DOHH2 (cell line): ENCODE measurements at regions not wholly inside any gene's neighbourhood (a gene's known extent, or its start where the extent isn't known, plus 50 kb on each side); places are given as distances from the start of the nearest gene placed in this dataset.

Experiments
- H3F3A ChIP-seq: fragments of 200-600 bp; sonication (generic), shearing (Covaris generic); 2 replicates; pipeline ENCODE4 v1.6.0; 2016; ENCODE audit warnings: antibody characterized with exemption, mild to moderate bottlenecking; ENCODE audit not compliant: control insufficient read depth, insufficient read depth
- H3K27ac ChIP-seq: fragments of 200-600 bp; sonication (generic); 2 replicates; pipeline ENCODE4 v1.5.1; 2014; ENCODE audit warnings: low read depth, mild to moderate bottlenecking, low read length, moderate library complexity
- H3K27me3 ChIP-seq: fragments of 200-600 bp; sonication (generic); 2 replicates; pipeline ENCODE4 v1.6.1; 2014; ENCODE audit warnings: mild to moderate bottlenecking, low read length, mixed read lengths; ENCODE audit not compliant: control insufficient read depth
- H3K36me3 ChIP-seq: fragments of 200-600 bp; sonication (generic); 2 replicates; pipeline ENCODE4 v1.6.1; 2014; ENCODE audit warnings: mild to moderate bottlenecking, low read length, moderate library complexity, mixed read lengths; ENCODE audit not compliant: control insufficient read depth
- H3K4me1 ChIP-seq: fragments of 200-600 bp; sonication (generic); 2 replicates; pipeline ENCODE4 v1.6.1; 2014; ENCODE audit warnings: mild to moderate bottlenecking, low read length, mixed read lengths; ENCODE audit not compliant: control insufficient read depth
- H3K4me2 ChIP-seq: fragments of 200-600 bp; sonication (generic); 2 replicates; pipeline ENCODE4 v1.6.0; 2014; ENCODE audit warnings: mild to moderate bottlenecking, low read length, moderate library complexity
- H3K4me3 ChIP-seq: fragments of 200-600 bp; sonication (generic); 2 replicates; pipeline ENCODE4 v1.5.1; 2014; ENCODE audit warnings: mild to moderate bottlenecking, low read length, mixed read lengths
- H3K79me2 ChIP-seq: fragments of 200-600 bp; sonication (generic); 2 replicates; pipeline ENCODE4 v1.6.1; 2014; ENCODE audit warnings: mild to moderate bottlenecking, low read length, mixed read lengths; ENCODE audit not compliant: control insufficient read depth
- H3K9me2 ChIP-seq: fragments of 200-600 bp; sonication (generic); replicated peaks from 2 replicates; pipeline ENCODE4 v1.6.1; 2014; ENCODE audit warnings: mild to moderate bottlenecking, low read length, mixed read lengths; ENCODE audit not compliant: control insufficient read depth
- H3K9me3 ChIP-seq: fragments of 200-600 bp; sonication (generic); 2 replicates; pipeline ENCODE4 v1.6.1; 2014; ENCODE audit warnings: antibody characterized with exemption, low read length, mixed read lengths; ENCODE audit not compliant: control insufficient read depth, insufficient read depth
- H4K20me1 ChIP-seq: fragments of 200-600 bp; sonication (generic); 2 replicates; pipeline ENCODE4 v1.6.0; 2014; ENCODE audit warnings: low read depth, mild to moderate bottlenecking, antibody characterized with exemption, low read length, moderate library complexity; ENCODE audit not compliant: control insufficient read depth, insufficient read depth
- CTCF ChIP-seq: fragments of 200-600 bp; sonication (generic); IDR thresholded peaks from one replicate; pipeline ENCODE4 v1.5.1; 2014; ENCODE audit warnings: antibody characterized with exemption, mild to moderate bottlenecking, low read depth, low read length; ENCODE audit not compliant: poor library complexity, severe bottlenecking
- EZH2phosphoT487 ChIP-seq: fragments of 200-600 bp; sonication (generic); IDR thresholded peaks from 2 replicates; pipeline ENCODE4 v1.6.1; 2017; ENCODE audit warnings: borderline replicate concordance, mild to moderate bottlenecking, antibody characterized with exemption, low read length, moderate library complexity, mixed read lengths

GRCh38 chr19:5229778-5230335 lies 110.8 kb downstream of the PTPRS start:
- Histone ChIP-seq H3F3A (no peaks in the 10 kb centered on the region), H3K27ac (no peak overlapping the region), H3K36me3 (no peaks in the 10 kb centered on the region), H3K4me1 (no peaks in the 10 kb centered on the region), H3K4me3 (no peak overlapping the region), H3K9me2 (no peaks in the 10 kb centered on the region), H4K20me1 (no peaks in the 10 kb centered on the region), H3K4me2 (no peak overlapping the region), H3K79me2 (no peaks in the 10 kb centered on the region), H3K9me3 (no peaks in the 10 kb centered on the region), H3K27me3 (no peaks in the 10 kb centered on the region)
- no peak for TF ChIP-seq CTCF
- TF ChIP-seq EZH2phosphoT487 = no peak

- no peaks in the 10 kb centered on the region for H3K36me3 ChIP-seq
- H3K27ac ChIP-seq = no peak overlapping the region
- no peaks in the 10 kb centered on the region for H3K9me3 ChIP-seq
- H3K4me2 ChIP-seq = no peak overlapping the region
- no peaks in the 10 kb centered on the region for H3K9me2 ChIP-seq
- no peaks in the 10 kb centered on the region for H3K79me2 ChIP-seq
- no peaks in the 10 kb centered on the region for H3K4me1 ChIP-seq
- TF ChIP-seq CTCF (no peak), EZH2phosphoT487 (no peak)
- H3F3A ChIP-seq = no peaks in the 10 kb centered on the region
- H4K20me1 ChIP-seq = no peaks in the 10 kb centered on the region
- no peak overlapping the region for H3K4me3 ChIP-seq
- no peaks in the 10 kb centered on the region for H3K27me3 ChIP-seq
Measured at GRCh38 chr19:5228932-5229777, 111.5 kb downstream of the PTPRS start.

GRCh38 chr19:5228490-5228889 lies 112.1 kb downstream of the PTPRS start:
- no peaks in the 10 kb centered on the region for H3K36me3 ChIP-seq
- TF ChIP-seq EZH2phosphoT487 (no peak), CTCF (no peak)
- no peak overlapping the region for H3K4me2 ChIP-seq
- H3K4me1 ChIP-seq = no peaks in the 10 kb centered on the region
- no peaks in the 10 kb centered on the region for H3K27me3 ChIP-seq
- no peaks in the 10 kb centered on the region for H3K9me2 ChIP-seq
- no peaks in the 10 kb centered on the region for H4K20me1 ChIP-seq
- no peak overlapping the region for H3K27ac ChIP-seq
- no peaks in the 10 kb centered on the region for H3K79me2 ChIP-seq
- H3K4me3 ChIP-seq = no peak overlapping the region
- H3F3A ChIP-seq = no peaks in the 10 kb centered on the region
- H3K9me3 ChIP-seq = no peaks in the 10 kb centered on the region
